Suprapubic skin (tissue), 4 donors: ENCODE measurements at regions not wholly inside any gene's neighbourhood (a gene's known extent, or its start where the extent isn't known, plus 50 kb on each side); places are given as distances from the start of the nearest gene placed in this dataset.

ENCODE experiments used
- CTCF ChIP-seq, 2 donors: fragments of 200-600 bp in 1 of 2; fragments of 450-650 bp in 1 of 2; sonication (generic) in 1 of 2; IDR thresholded peaks; one replicate each; pipeline ENCODE4 v1.5.1; 2016 to 2019; ENCODE audit warnings: antibody characterized with exemption in 2 of 2, mild to moderate bottlenecking in 1 of 2, moderate library complexity in 1 of 2
- POLR2A ChIP-seq, 2 donors: fragments of 450-650 bp; IDR thresholded peaks; one replicate each; pipeline ENCODE4 v1.6.1; 2017; ENCODE audit warnings: antibody characterized with exemption in 2 of 2, mild to moderate bottlenecking in 2 of 2, moderate library complexity in 2 of 2
- POLR2AphosphoS5 ChIP-seq, 3 donors: sonication (generic); formaldehyde crosslinking; IDR thresholded peaks; one replicate each; pipeline ENCODE4 v1.6.1; 2017; ENCODE audit warnings: antibody characterized with exemption in 3 of 3

- no peak for TF ChIP-seq POLR2AphosphoS5 (IDR thresholded peaks at IDR 0.05)
- TF ChIP-seq POLR2A (IDR thresholded peaks at IDR 0.05): no peak
- no peak for TF ChIP-seq CTCF (IDR thresholded peaks at IDR 0.05)
Measured at GRCh38 chr7:16079723-16080122, 341.6 kb downstream of the CRPPA start.
